K562 (cell line): ENCODE measurements at regions not wholly inside any gene's neighbourhood (a gene's known extent, or its start where the extent isn't known, plus 50 kb on each side); places are given as distances from the start of the nearest gene placed in this dataset.

Experiments used
- BRCA1 ChIP-seq, 2 experiments: fragments of 450-650 bp in 1 of 2; sonication (generic) in 1 of 2; formaldehyde crosslinking in 1 of 2; IDR thresholded peaks; 2 replicates each; pipeline versions ENCODE4 v1.5.0 to v1.6.1; 2017 to 2020; ENCODE audit warnings: mild to moderate bottlenecking in 1 of 2, missing genetic modification reagents in 1 of 2
- FOXA1 ChIP-seq: fragments of 450-650 bp; IDR thresholded peaks from 2 replicates; pipeline ENCODE4 v1.6.1; 2016; ENCODE audit warnings: mild to moderate bottlenecking, borderline replicate concordance
- FOXM1 ChIP-seq, 2 experiments: fragments of 450-650 bp in 1 of 2; sonication (generic) in 1 of 2; formaldehyde crosslinking in 1 of 2; IDR thresholded peaks; 2 replicates each; pipeline versions ENCODE4 v1.6.1 to v1.9.0; 2017 to 2022; ENCODE audit warnings: low read depth in 2 of 2, mild to moderate bottlenecking in 2 of 2, missing genetic modification reagents in 1 of 2, moderate library complexity in 1 of 2
- KAT7 ChIP-seq: sonication (generic); formaldehyde crosslinking; IDR thresholded peaks from 2 replicates; pipeline ENCODE4 v1.8.0; 2022; ENCODE audit warnings: missing genetic modification reagents, mild to moderate bottlenecking, borderline replicate concordance
- POLR2AphosphoS5 ChIP-seq: IDR thresholded peaks from 2 replicates; pipeline ENCODE4 v1.6.1; 2011; ENCODE audit warnings: mild to moderate bottlenecking, low read depth, low read length, moderate library complexity; ENCODE audit not compliant: control insufficient read depth, insufficient read depth
- POLR3G ChIP-seq: IDR thresholded peaks from 2 replicates; pipeline ENCODE4 v1.6.1; 2011; ENCODE audit not compliant: insufficient read length, insufficient replicate concordance; ENCODE audit errors: extremely low read depth
- SETDB1 ChIP-seq: IDR thresholded peaks from one replicate; pipeline ENCODE4 v1.6.1; 2012; ENCODE audit warnings: low read length, control low read depth, inconsistent platforms
- SMAD2 ChIP-seq: fragments of 150-350 bp; IDR thresholded peaks from 2 replicates; pipeline ENCODE4 v1.6.1; 2014; ENCODE audit warnings: low read depth, mild to moderate bottlenecking, low read length
- SMAD3 ChIP-seq: fragments of 450-650 bp; formaldehyde crosslinking; conservative IDR thresholded peaks from 2 replicates; pipeline ENCODE4 v1.4.0; 2020; ENCODE audit warnings: mild to moderate bottlenecking

- no peak for TF ChIP-seq POLR2AphosphoS5
- no peak for TF ChIP-seq FOXA1
- no peak for TF ChIP-seq SETDB1
- no peak for TF ChIP-seq SMAD2
- no peak for TF ChIP-seq POLR3G
- no peak for TF ChIP-seq KAT7 (CRISPR knock-in tag)
- TF ChIP-seq FOXM1 (IDR thresholded peaks at IDR 0.05; ENCODE audit: low read depth), result no peak
- no peak for TF ChIP-seq FOXM1 (CRISPR knock-in tag; IDR thresholded peaks at IDR 0.05; ENCODE audit: low read depth)
- TF ChIP-seq BRCA1 (IDR thresholded peaks at IDR 0.05), result no peak
- no peak for TF ChIP-seq BRCA1 (CRISPR knock-in tag; IDR thresholded peaks at IDR 0.05)
- no peak for TF ChIP-seq SMAD3 (CRISPR knock-in tag)
Measured at GRCh38 chr2:22854588-22854987, 530.4 kb upstream of the KLHL29 start.
